ENCODE measurements at regions not wholly inside any gene's neighbourhood (a gene's known extent, or its start where the extent isn't known, plus 50 kb on each side); places are given as distances from the start of the nearest gene placed in this dataset.
A peak's percentile ranks its signal among the peaks of the same experiment; 100 is the strongest.

- DNase-seq (ENCODE audit: low spot score): no peak
Observed at GRCh38 chr5:18967637-18968036, 1020.4 kb downstream of the CDH18 start.

- DNase-seq (ENCODE audit: low spot score): no peak
Observed at GRCh38 chr5:18968966-18969365, 1019.0 kb downstream of the CDH18 start.

GRCh38 chr5:18970000-18970399 is 1018.0 kb downstream of the CDH18 start:
- no peak for DNase-seq (ENCODE audit: low spot score)

GRCh38 chr5:18972177-18972576 is 1015.8 kb downstream of the CDH18 start:
- no peak for DNase-seq (ENCODE audit: low spot score)

- DNase-seq (ENCODE audit: low spot score): no peak
Observed at GRCh38 chr5:18975624-18976023, 1012.4 kb downstream of the CDH18 start.

- DNase-seq (ENCODE audit: low spot score): no peak
Observed at GRCh38 chr5:18977880-18978279, 1010.1 kb downstream of the CDH18 start.

- DNase-seq (ENCODE audit: low spot score): no peak
Observed at GRCh38 chr5:18984559-18985080, 1003.4 kb downstream of the CDH18 start.

GRCh38 chr5:18985171-18985758 is 1002.7 kb downstream of the CDH18 start:
- DNase-seq (ENCODE audit: low spot score): no peak

GRCh38 chr5:18987101-18987500 is 1000.9 kb downstream of the CDH18 start:
- no peak for DNase-seq (ENCODE audit: low spot score)

GRCh38 chr5:18990852-18991251 is 997.1 kb downstream of the CDH18 start:
- no peak for DNase-seq (ENCODE audit: low spot score)

- no peak for DNase-seq (ENCODE audit: low spot score)
Observed at GRCh38 chr5:18992264-18992663, 995.7 kb downstream of the CDH18 start.

- DNase-seq (ENCODE audit: low spot score): no peak
Observed at GRCh38 chr5:18999478-18999877, 988.5 kb downstream of the CDH18 start.

GRCh38 chr5:19001054-19001453 is 986.9 kb downstream of the CDH18 start:
- peak; percentile 29 for DNase-seq (ENCODE audit: low spot score)

GRCh38 chr5:19001539-19001938 is 986.5 kb downstream of the CDH18 start:
- DNase-seq (ENCODE audit: low spot score): no peak

- DNase-seq (ENCODE audit: low spot score): no peak
Observed at GRCh38 chr5:19002111-19002510, 985.9 kb downstream of the CDH18 start.

- DNase-seq (ENCODE audit: low spot score): no peak
Observed at GRCh38 chr5:19018822-19019221, 969.2 kb downstream of the CDH18 start.

- DNase-seq (ENCODE audit: low spot score): no peak
Observed at GRCh38 chr5:19031491-19031890, 956.5 kb downstream of the CDH18 start.

- no peak for DNase-seq (ENCODE audit: low spot score)
Observed at GRCh38 chr5:19035816-19036215, 952.2 kb downstream of the CDH18 start.

GRCh38 chr5:19042106-19042505 is 945.9 kb downstream of the CDH18 start:
- no peak for DNase-seq (ENCODE audit: low spot score)

GRCh38 chr5:19044311-19044710 is 943.7 kb downstream of the CDH18 start:
- DNase-seq (ENCODE audit: low spot score): no peak

- no peak for DNase-seq (ENCODE audit: low spot score)
Observed at GRCh38 chr5:19044931-19045695, 942.9 kb downstream of the CDH18 start.

- DNase-seq (ENCODE audit: low spot score): no peak
Observed at GRCh38 chr5:19047277-19047676, 940.7 kb downstream of the CDH18 start.

- no peak for DNase-seq (ENCODE audit: low spot score)
Observed at GRCh38 chr5:19048726-19049125, 939.3 kb downstream of the CDH18 start.

- DNase-seq (ENCODE audit: low spot score): no peak
Observed at GRCh38 chr5:19058216-19058615, 929.8 kb downstream of the CDH18 start.

All from putamen (tissue), 1 donor.